Stromal cell of bone marrow (primary cell): ENCODE measurements at regions not wholly inside any gene's neighbourhood (a gene's known extent, or its start where the extent isn't known, plus 50 kb on each side); places are given as distances from the start of the nearest gene placed in this dataset.

ENCODE experiments used
- DNase-seq: peaks from one replicate; pipeline ENCODE4 v3.0.0-alpha.2; 2012; ENCODE audit warnings: low read depth

GRCh38 chr11:127066401-127067090 is 66.0 kb upstream of the KIRREL3 start:
- peak; percentile 31 for DNase-seq

GRCh38 chr11:127063241-127063640 is 62.7 kb upstream of the KIRREL3 start:
- DNase-seq, result no peak

GRCh38 chr11:127061947-127062346 is 61.4 kb upstream of the KIRREL3 start:
- no peak for DNase-seq

GRCh38 chr11:127059750-127060149 is 59.2 kb upstream of the KIRREL3 start:
- DNase-seq, result no peak

GRCh38 chr11:127059286-127059685 is 58.7 kb upstream of the KIRREL3 start:
- no peak for DNase-seq

- no peak for DNase-seq
Measured at GRCh38 chr11:127058524-127058923, 58.0 kb upstream of the KIRREL3 start.

- no peak for DNase-seq
Measured at GRCh38 chr11:127057126-127057525, 56.6 kb upstream of the KIRREL3 start.

GRCh38 chr11:127056338-127056971 is 55.9 kb upstream of the KIRREL3 start:
- no peak for DNase-seq

GRCh38 chr11:127055236-127055635 is 54.7 kb upstream of the KIRREL3 start:
- no peak for DNase-seq

GRCh38 chr11:127054153-127054552 is 53.6 kb upstream of the KIRREL3 start:
- no peak for DNase-seq

- DNase-seq, result no peak
Measured at GRCh38 chr11:127052404-127052803, 51.8 kb upstream of the KIRREL3 start.
